GM13977 (cell line): ENCODE measurements at regions not wholly inside any gene's neighbourhood (a gene's known extent, or its start where the extent isn't known, plus 50 kb on each side); places are given as distances from the start of the nearest gene placed in this dataset.

ENCODE experiments used
- DNase-seq: peaks from one replicate; pipeline ENCODE4 v3.0.0; 2012; ENCODE audit warnings: low spot score
- in situ Hi-C: fragments of 300-500 bp; cut with MboI; formaldehyde crosslinking; loops from one replicate; pipeline ENCODE4 v1.12.0; 2022; ENCODE audit warnings: low sequenced_read_pairs, low pct_unique_long_range_greater_than_20kb, mixed read lengths, inconsistent platforms; ENCODE audit not compliant: unreplicated experiment
- TF ChIP-seq, protein P1 (sequence below): IDR thresholded peaks from 2 replicates; pipeline ENCODE4 v1.5.1; 2012; ENCODE audit warnings: mild to moderate bottlenecking, control low read depth; ENCODE audit not compliant: insufficient read depth; ENCODE audit errors: extremely low read depth, missing control alignments

DNA sequence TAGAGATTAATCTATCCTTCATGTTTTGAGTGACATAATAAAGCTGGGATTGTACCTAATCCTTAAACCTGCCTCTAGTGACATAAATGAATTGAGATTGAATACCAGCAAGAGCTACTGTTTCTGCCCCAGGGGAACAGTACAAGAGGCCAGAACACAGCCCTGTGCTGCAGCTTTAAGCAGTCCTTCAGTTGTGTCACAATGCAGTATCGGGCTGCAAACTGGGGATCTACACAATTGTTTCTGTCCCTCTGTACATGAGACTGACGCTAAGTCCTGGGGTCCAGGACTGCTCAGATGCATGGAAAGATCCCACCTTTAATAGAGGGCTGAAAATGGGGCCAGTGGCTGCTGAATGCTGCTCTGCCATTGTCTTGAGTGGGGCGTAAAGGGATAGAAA is 87.5 kb downstream of the MINAR1 start:
- in situ Hi-C loops, result no loop called here
- TF ChIP-seq, protein P1, sequence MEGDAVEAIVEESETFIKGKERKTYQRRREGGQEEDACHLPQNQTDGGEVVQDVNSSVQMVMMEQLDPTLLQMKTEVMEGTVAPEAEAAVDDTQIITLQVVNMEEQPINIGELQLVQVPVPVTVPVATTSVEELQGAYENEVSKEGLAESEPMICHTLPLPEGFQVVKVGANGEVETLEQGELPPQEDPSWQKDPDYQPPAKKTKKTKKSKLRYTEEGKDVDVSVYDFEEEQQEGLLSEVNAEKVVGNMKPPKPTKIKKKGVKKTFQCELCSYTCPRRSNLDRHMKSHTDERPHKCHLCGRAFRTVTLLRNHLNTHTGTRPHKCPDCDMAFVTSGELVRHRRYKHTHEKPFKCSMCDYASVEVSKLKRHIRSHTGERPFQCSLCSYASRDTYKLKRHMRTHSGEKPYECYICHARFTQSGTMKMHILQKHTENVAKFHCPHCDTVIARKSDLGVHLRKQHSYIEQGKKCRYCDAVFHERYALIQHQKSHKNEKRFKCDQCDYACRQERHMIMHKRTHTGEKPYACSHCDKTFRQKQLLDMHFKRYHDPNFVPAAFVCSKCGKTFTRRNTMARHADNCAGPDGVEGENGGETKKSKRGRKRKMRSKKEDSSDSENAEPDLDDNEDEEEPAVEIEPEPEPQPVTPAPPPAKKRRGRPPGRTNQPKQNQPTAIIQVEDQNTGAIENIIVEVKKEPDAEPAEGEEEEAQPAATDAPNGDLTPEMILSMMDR, result no peak
- no peak for DNase-seq

GRCh38 chr15:79520654-79521053 is 88.5 kb downstream of the MINAR1 start:
- in situ Hi-C loops, result no loop called here
- no peak for DNase-seq
- TF ChIP-seq, protein P1, result no peak

- in situ Hi-C loops, result no loop called here
- TF ChIP-seq, protein P1, result no peak
- no peak for DNase-seq
Observed at GRCh38 chr15:79522656-79523055, 90.5 kb downstream of the MINAR1 start.

- no peak for DNase-seq
- TF ChIP-seq, protein P1, result no peak
- in situ Hi-C loops, result no loop called here
Observed at GRCh38 chr15:79523266-79523665, 91.1 kb downstream of the MINAR1 start.

DNA sequence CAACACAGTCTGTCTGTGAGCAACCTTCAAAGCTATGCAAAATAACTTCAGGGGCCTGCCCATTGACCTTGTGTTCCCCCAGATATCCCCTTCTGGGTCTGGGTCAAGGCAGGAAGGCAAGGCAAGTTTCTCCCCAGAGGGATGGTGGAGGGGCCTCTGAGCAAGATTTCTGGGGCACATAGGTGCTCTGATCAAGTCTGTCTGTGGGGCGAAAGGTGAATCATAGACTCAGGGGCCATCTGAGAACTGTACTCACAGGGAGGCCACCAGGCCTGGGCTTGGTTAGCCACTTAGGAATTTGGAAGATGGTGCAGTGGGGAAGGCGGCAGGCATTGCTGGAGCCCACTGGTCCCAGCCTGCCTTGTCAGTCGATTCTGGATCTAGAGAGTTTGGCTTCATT is 92.4 kb downstream of the MINAR1 start:
- no peak for DNase-seq
- in situ Hi-C loops, result no loop called here
- TF ChIP-seq, protein P1, result no peak

DNA sequence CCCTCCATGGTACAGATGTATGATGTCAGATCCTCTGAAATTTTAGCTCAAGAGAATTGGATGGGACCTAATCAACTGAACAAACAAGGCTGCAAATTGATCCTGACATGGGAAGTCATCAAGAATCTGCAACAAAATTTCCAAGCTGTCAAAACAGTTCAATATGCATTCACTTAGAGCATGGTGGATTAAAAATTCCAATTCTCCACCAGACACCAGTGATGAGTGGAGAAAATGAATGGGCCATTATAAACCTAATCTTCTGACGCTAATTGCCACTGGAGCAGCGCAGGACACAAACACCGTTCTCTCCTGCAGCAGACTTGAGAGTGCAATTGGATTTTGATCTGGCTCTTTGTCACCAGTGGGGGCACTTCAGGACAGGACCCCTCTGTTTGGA is 94.2 kb downstream of the MINAR1 start:
- TF ChIP-seq, protein P1, result no peak
- in situ Hi-C loops, result no loop called here
- no peak for DNase-seq

DNA sequence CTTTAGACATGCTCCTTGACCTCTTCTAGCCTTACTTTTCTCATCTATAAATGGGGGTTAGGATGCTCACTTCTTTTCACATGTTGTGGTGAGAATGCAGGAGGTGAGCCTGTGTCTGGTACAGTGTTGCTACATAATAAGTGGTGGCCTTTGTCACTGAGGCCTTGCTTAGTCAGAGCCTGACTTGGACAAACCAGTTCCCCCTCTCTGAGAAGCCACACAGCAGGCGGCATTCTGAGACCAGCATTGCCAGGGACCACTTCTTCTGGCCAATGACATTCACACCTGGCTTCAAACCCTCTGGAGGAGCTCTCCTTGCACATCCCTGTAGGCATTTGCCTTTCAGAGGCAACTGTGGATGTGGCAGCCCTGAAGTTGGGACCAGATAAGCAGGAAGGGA is 95.7 kb downstream of the MINAR1 start:
- in situ Hi-C loops, result no loop called here
- TF ChIP-seq, protein P1, result no peak
- no peak for DNase-seq
